ENCODE measurements at regions not wholly inside any gene's neighbourhood (a gene's known extent, or its start where the extent isn't known, plus 50 kb on each side); places are given as distances from the start of the nearest gene placed in this dataset.

- TF ChIP-seq CTCF (IDR thresholded peaks at IDR 0.05) (no peak), POLR2A (IDR thresholded peaks at IDR 0.05) (no peak)
Observed at GRCh38 chr4:134078230-134078914, 123.2 kb downstream of the PABPC4L start.
